ENCODE measurements at regions not wholly inside any gene's neighbourhood (a gene's known extent, or its start where the extent isn't known, plus 50 kb on each side); places are given as distances from the start of the nearest gene placed in this dataset.

GRCh38 chr12:91986084-91986483, 159.6 kb downstream of the BTG1 start:
- no peak for TF ChIP-seq CTCF (IDR thresholded peaks at IDR 0.05)
- TF ChIP-seq POLR2A (IDR thresholded peaks at IDR 0.05) = no peak

All from uterus (tissue), 2 donors.